Transverse colon (tissue), 4 donors: ENCODE measurements at regions not wholly inside any gene's neighbourhood (a gene's known extent, or its start where the extent isn't known, plus 50 kb on each side); places are given as distances from the start of the nearest gene placed in this dataset.

Experiments
- EP300 ChIP-seq: sonication (generic); formaldehyde crosslinking; IDR thresholded peaks from one replicate; pipeline ENCODE4 v1.6.1; 2017; ENCODE audit warnings: antibody characterized with exemption, low read depth
- POLR2A ChIP-seq: fragments of 450-650 bp; IDR thresholded peaks from one replicate; pipeline ENCODE4 v1.6.1; 2016; ENCODE audit warnings: antibody characterized with exemption, mild to moderate bottlenecking, moderate library complexity
- POLR2AphosphoS5 ChIP-seq, 3 donors: sonication (generic); formaldehyde crosslinking; IDR thresholded peaks; one replicate each; pipeline ENCODE4 v1.6.1; 2016; ENCODE audit warnings: antibody characterized with exemption in 3 of 3
- TF ChIP-seq, protein P1 (sequence below), 5 experiments: fragments of 200-600 bp in 3 of 5; fragments of 450-650 bp in 2 of 5; sonication (generic) in 3 of 5; IDR thresholded peaks; 1 replicate in 2 of 5; 2 replicates in 3 of 5; pipeline ENCODE4 v1.5.1; 2016 to 2017; ENCODE audit warnings: antibody characterized with exemption in 5 of 5, inconsistent platforms in 3 of 5, mild to moderate bottlenecking in 2 of 5, moderate library complexity in 1 of 5

- TF ChIP-seq, protein P1, sequence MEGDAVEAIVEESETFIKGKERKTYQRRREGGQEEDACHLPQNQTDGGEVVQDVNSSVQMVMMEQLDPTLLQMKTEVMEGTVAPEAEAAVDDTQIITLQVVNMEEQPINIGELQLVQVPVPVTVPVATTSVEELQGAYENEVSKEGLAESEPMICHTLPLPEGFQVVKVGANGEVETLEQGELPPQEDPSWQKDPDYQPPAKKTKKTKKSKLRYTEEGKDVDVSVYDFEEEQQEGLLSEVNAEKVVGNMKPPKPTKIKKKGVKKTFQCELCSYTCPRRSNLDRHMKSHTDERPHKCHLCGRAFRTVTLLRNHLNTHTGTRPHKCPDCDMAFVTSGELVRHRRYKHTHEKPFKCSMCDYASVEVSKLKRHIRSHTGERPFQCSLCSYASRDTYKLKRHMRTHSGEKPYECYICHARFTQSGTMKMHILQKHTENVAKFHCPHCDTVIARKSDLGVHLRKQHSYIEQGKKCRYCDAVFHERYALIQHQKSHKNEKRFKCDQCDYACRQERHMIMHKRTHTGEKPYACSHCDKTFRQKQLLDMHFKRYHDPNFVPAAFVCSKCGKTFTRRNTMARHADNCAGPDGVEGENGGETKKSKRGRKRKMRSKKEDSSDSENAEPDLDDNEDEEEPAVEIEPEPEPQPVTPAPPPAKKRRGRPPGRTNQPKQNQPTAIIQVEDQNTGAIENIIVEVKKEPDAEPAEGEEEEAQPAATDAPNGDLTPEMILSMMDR (IDR thresholded peaks at IDR 0.05): no peak
- TF ChIP-seq POLR2A: no peak
- no peak for TF ChIP-seq POLR2AphosphoS5 (IDR thresholded peaks at IDR 0.05)
- TF ChIP-seq EP300: no peak
These were observed 254.3 kb downstream of the ZBBX start for GRCh38 chr3:167125612-167126407.
